PC-3 (cell line): ENCODE measurements at regions not wholly inside any gene's neighbourhood (a gene's known extent, or its start where the extent isn't known, plus 50 kb on each side); places are given as distances from the start of the nearest gene placed in this dataset.
"Not testable (repeated sequence)": the region's sequence is repeated elsewhere in the genome, so short reads cannot be mapped to it uniquely, and the experiment has no call there.

Source experiments
- ATAC-seq: fragments of 200-7000 bp; cut with Tn5 transposase; 2 replicates; pipeline ENCODE4 v1.9.1; 2020; ENCODE audit warnings: mild to moderate bottlenecking, moderate library complexity
- BruUV-seq: library from RNA; stranded (reverse); fragments of 400-500 nt; replicated peaks from 2 replicates; lab custom pipeline; 2021; lab: Mats Ljungman, UMichigan
- CTCF ChIA-PET: fragments of 300-600 bp; sonication (Branson Sonifier 250); formaldehyde crosslinking; loops from one replicate; lab custom pipeline; 2022; ENCODE audit warnings: antibody characterized with exemption; lab: Charles Lee
- POLR2A ChIA-PET: fragments of 300-600 bp; sonication (Branson Sonifier 250); formaldehyde crosslinking; loops from one replicate; lab custom pipeline; 2022; ENCODE audit warnings: antibody characterized with exemption; ENCODE audit not compliant: unreplicated experiment; lab: Charles Lee
- DNase-seq: peaks from one replicate; pipeline ENCODE4 v3.0.0-alpha.2; 2015
- H2AFZ ChIP-seq: fragments of 300-600 bp; sonication (generic); 2 replicates; pipeline ENCODE4 v1.6.0; 2016; ENCODE audit warnings: antibody characterized with exemption, low read length
- H3F3A ChIP-seq: fragments of 300-600 bp; sonication (generic); one replicate; pipeline ENCODE4 v1.6.0; 2017; ENCODE audit warnings: antibody characterized with exemption, low read length, control low read depth, mild to moderate bottlenecking; ENCODE audit not compliant: unreplicated experiment
- H3K27ac ChIP-seq: fragments of 300-600 bp; sonication (generic); 2 replicates; pipeline ENCODE4 v1.5.1; 2016; ENCODE audit warnings: mild to moderate bottlenecking, low read length
- H3K27me3 ChIP-seq: fragments of 300-600 bp; sonication (generic); 2 replicates; pipeline ENCODE4 v1.6.1; 2016; ENCODE audit warnings: low read length, mixed read lengths
- H3K36me3 ChIP-seq: fragments of 300-600 bp; sonication (generic); 2 replicates; pipeline ENCODE4 v1.6.1; 2016; ENCODE audit warnings: low read depth, mixed run types, low read length, mixed read lengths
- H3K4me1 ChIP-seq: fragments of 300-600 bp; sonication (generic); 2 replicates; pipeline ENCODE4 v1.5.1; 2016; ENCODE audit warnings: low read length; ENCODE audit not compliant: insufficient read depth
- H3K4me2 ChIP-seq: fragments of 300-600 bp; sonication (generic); 2 replicates; pipeline ENCODE4 v1.6.0; 2016; ENCODE audit warnings: low read length
- H3K4me3 ChIP-seq: fragments of 300-600 bp; sonication (generic); 2 replicates; pipeline ENCODE4 v1.5.1; 2016; ENCODE audit warnings: mild to moderate bottlenecking, low read length, mixed read lengths
- H3K79me2 ChIP-seq: fragments of 300-600 bp; sonication (generic); 2 replicates; pipeline ENCODE4 v1.6.1; 2017; ENCODE audit warnings: low read length, mixed read lengths
- H3K9ac ChIP-seq: fragments of 300-600 bp; sonication (generic); 2 replicates; pipeline ENCODE4 v1.6.0; 2016; ENCODE audit warnings: mild to moderate bottlenecking, low read length
- H3K9me2 ChIP-seq: fragments of 300-600 bp; sonication (generic); replicated peaks from 2 replicates; pipeline ENCODE4 v1.6.1; 2016; ENCODE audit warnings: mixed run types, low read length, mixed read lengths
- H3K9me3 ChIP-seq: fragments of 300-600 bp; sonication (generic); 2 replicates; pipeline ENCODE4 v1.6.1; 2016; ENCODE audit warnings: low read length, mixed read lengths
- H4K20me1 ChIP-seq: fragments of 300-600 bp; sonication (generic); 2 replicates; pipeline ENCODE4 v1.6.1; 2016; ENCODE audit warnings: low read length, mixed read lengths
- intact Hi-C: fragments of 100-400 bp; cut with micrococcal nuclease; formaldehyde crosslinking; loops from 2 replicates; pipeline ENCODE4 v1.9.0; 2023

DNA sequence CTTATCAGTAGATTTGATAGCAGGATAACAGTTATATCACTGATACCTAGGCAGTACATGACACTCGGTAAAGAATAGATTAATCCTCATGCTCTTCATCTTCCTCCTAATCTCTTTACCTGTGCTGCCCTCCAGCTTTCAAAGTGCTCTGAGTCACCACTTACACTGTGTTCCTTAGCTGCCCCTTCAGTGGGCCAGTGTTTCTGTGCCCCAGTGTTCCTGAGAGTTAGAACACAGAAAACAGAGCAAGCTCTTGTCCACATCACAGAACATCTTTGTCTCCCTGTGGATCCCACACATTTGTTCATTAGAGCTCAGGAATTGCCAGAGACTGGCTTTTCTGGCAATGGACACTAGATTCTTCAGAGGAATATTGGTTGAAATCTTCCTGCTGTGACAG lies 51.1 kb upstream of the XKR3 start:
- H3K9me2 ChIP-seq, CTCF ChIA-PET, H3K36me3 ChIP-seq, H3K27ac ChIP-seq, H3K27me3 ChIP-seq, BruUV-seq, POLR2A ChIA-PET, intact Hi-C loops, H3K4me1 ChIP-seq, H3F3A ChIP-seq, H2AFZ ChIP-seq, DNase-seq, H4K20me1 ChIP-seq, H3K4me3 ChIP-seq, H3K9ac ChIP-seq, H3K4me2 ChIP-seq, ATAC-seq, H3K79me2 ChIP-seq, H3K9me3 ChIP-seq: not testable (repeated sequence)
